GM03348 (cell line): ENCODE measurements at regions not wholly inside any gene's neighbourhood (a gene's known extent, or its start where the extent isn't known, plus 50 kb on each side); places are given as distances from the start of the nearest gene placed in this dataset.
"Not testable (repeated sequence)": the region's sequence is repeated elsewhere in the genome, so short reads cannot be mapped to it uniquely, and the experiment has no call there.

ENCODE experiments used
- DNase-seq: peaks from one replicate; pipeline ENCODE4 v3.0.0; 2012; ENCODE audit warnings: low spot score

GRCh38 chr3:5476403-5476802, 288.9 kb downstream of the EDEM1 start:
- no peak for DNase-seq

GRCh38 chr3:5479229-5479799, 291.8 kb downstream of the EDEM1 start:
- DNase-seq, result no peak

- no peak for DNase-seq
Measured at GRCh38 chr3:5480190-5480589, 292.7 kb downstream of the EDEM1 start.

- no peak for DNase-seq
Measured at GRCh38 chr3:5485427-5485826, 297.9 kb downstream of the EDEM1 start.

- no peak for DNase-seq
Measured at GRCh38 chr3:5488771-5489170, 301.3 kb downstream of the EDEM1 start.

- no peak for DNase-seq
Measured at GRCh38 chr3:5489536-5489935, 302.0 kb downstream of the EDEM1 start.

- DNase-seq, result no peak
Measured at GRCh38 chr3:5494905-5495519, 307.5 kb downstream of the EDEM1 start.

- DNase-seq, result no peak
Measured at GRCh38 chr3:5497497-5497896, 310.0 kb downstream of the EDEM1 start.

GRCh38 chr3:5498981-5499380, 311.5 kb downstream of the EDEM1 start:
- no peak for DNase-seq

GRCh38 chr3:5499404-5499803, 311.9 kb downstream of the EDEM1 start:
- DNase-seq, result no peak

- no peak for DNase-seq
Measured at GRCh38 chr3:5503136-5503535, 315.6 kb downstream of the EDEM1 start.

- no peak for DNase-seq
Measured at GRCh38 chr3:5504135-5504534, 316.6 kb downstream of the EDEM1 start.

- no peak for DNase-seq
Measured at GRCh38 chr3:5505163-5505562, 317.7 kb downstream of the EDEM1 start.

- no peak for DNase-seq
Measured at GRCh38 chr3:5505997-5506396, 318.5 kb downstream of the EDEM1 start.

GRCh38 chr3:5508860-5509259, 321.4 kb downstream of the EDEM1 start:
- DNase-seq, result not testable (repeated sequence)

- DNase-seq, result no peak
Measured at GRCh38 chr3:5510300-5510699, 322.8 kb downstream of the EDEM1 start.

GRCh38 chr3:5517921-5518320, 330.4 kb downstream of the EDEM1 start:
- DNase-seq, result no peak

GRCh38 chr3:5520237-5520636, 332.7 kb downstream of the EDEM1 start:
- DNase-seq, result no peak

- no peak for DNase-seq
Measured at GRCh38 chr3:5523125-5523524, 335.6 kb downstream of the EDEM1 start.

- DNase-seq, result no peak
Measured at GRCh38 chr3:5531039-5531438, 343.5 kb downstream of the EDEM1 start.

GRCh38 chr3:5531741-5532290, 344.3 kb downstream of the EDEM1 start:
- no peak for DNase-seq

- no peak for DNase-seq
Measured at GRCh38 chr3:5540532-5540931, 353.0 kb downstream of the EDEM1 start.

GRCh38 chr3:5542472-5542871, 355.0 kb downstream of the EDEM1 start:
- no peak for DNase-seq

- DNase-seq, result no peak
Measured at GRCh38 chr3:5543047-5543446, 355.5 kb downstream of the EDEM1 start.
